ENCODE measurements at regions not wholly inside any gene's neighbourhood (a gene's known extent, or its start where the extent isn't known, plus 50 kb on each side); places are given as distances from the start of the nearest gene placed in this dataset.

DNA sequence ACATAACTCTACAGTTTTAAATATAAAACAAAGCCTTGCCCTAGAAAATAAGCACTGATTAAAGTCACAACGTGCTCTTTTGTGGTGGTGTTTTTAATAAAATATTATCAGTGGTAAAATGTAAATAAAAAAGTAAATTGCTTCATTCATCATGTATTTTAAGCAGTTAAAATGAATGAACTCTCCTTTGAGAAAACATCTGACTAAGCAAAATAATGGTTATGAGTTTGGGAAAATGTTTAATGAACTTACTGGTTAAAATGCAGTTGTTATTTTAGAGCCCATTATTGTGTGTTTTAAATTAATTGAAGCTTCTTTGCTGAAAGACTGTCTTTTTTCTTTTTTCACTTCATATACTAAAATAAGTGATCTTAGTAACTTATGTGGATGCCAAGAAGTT, 1007.5 kb upstream of the ARRDC3 start:
- no peaks in the 10 kb centered on the region for H3K36me3 ChIP-seq (ENCODE audit: control insufficient read depth in 2 of 2, insufficient read depth in 2 of 2, low read length in 2 of 2)
- no peaks in the 10 kb centered on the region for H3K4me1 ChIP-seq (ENCODE audit: control insufficient read depth in 2 of 2, insufficient read depth in 2 of 2, low read length in 2 of 2)
- H3K4me3 ChIP-seq (ENCODE audit: low read length in 2 of 2): no peak overlapping the region
- H3K9me3 ChIP-seq (ENCODE audit: control insufficient read depth in 2 of 2, low read length in 2 of 2): no peaks in the 10 kb centered on the region
- no peaks in the 10 kb centered on the region for H3K27me3 ChIP-seq (ENCODE audit: control insufficient read depth in 2 of 2, insufficient read depth in 2 of 2, low read length in 2 of 2)
- H3K9ac ChIP-seq (ENCODE audit: low read depth in 1 of 2, low read length in 2 of 2): no peak overlapping the region
- no peak overlapping the region for H3K27ac ChIP-seq (ENCODE audit: low read depth in 2 of 2, low read length in 2 of 2)

DNA sequence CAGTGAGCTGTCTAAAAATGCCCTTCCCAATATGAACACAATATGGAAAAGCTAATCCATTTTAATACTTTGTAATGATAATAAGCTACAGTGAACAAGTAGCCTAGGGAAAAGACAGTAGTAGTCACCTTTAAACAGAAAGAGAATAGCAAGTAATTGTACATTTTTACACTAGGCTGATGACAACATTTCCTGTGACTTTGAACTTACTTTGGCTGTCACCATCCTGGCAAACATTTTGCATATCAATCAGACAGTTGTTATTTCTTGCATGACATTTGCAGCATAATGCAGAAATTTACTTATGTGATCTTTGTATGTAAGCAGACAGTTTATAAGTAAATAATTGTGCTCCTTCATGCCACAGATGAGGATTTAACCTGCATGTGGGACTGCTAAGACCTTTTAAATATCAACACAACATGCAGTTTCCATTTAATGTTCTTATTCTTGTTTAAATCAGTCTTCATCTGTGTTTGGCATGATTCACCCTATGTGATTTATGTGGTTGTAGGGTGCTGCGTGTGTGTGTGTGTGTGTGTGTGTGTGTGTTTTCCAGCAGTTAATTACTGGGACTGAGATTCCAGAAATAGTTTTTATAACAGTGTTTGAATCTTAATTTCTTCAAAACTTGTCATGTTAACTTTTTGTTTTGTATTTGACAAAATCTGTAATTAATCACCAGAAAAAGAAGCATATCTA, 997.1 kb upstream of the ARRDC3 start:
- H3K4me3 ChIP-seq (ENCODE audit: low read length in 2 of 2): no peak overlapping the region
- no peaks in the 10 kb centered on the region for H3K4me1 ChIP-seq (ENCODE audit: control insufficient read depth in 2 of 2, insufficient read depth in 2 of 2, low read length in 2 of 2)
- no peaks in the 10 kb centered on the region for H3K9me3 ChIP-seq (ENCODE audit: control insufficient read depth in 2 of 2, low read length in 2 of 2)
- H3K27me3 ChIP-seq (ENCODE audit: control insufficient read depth in 2 of 2, insufficient read depth in 2 of 2, low read length in 2 of 2): no peaks in the 10 kb centered on the region
- H3K36me3 ChIP-seq (ENCODE audit: control insufficient read depth in 2 of 2, insufficient read depth in 2 of 2, low read length in 2 of 2): no peaks in the 10 kb centered on the region
- H3K27ac ChIP-seq (ENCODE audit: low read depth in 2 of 2, low read length in 2 of 2): no peak overlapping the region
- H3K9ac ChIP-seq (ENCODE audit: low read depth in 1 of 2, low read length in 2 of 2): no peak overlapping the region

DNA sequence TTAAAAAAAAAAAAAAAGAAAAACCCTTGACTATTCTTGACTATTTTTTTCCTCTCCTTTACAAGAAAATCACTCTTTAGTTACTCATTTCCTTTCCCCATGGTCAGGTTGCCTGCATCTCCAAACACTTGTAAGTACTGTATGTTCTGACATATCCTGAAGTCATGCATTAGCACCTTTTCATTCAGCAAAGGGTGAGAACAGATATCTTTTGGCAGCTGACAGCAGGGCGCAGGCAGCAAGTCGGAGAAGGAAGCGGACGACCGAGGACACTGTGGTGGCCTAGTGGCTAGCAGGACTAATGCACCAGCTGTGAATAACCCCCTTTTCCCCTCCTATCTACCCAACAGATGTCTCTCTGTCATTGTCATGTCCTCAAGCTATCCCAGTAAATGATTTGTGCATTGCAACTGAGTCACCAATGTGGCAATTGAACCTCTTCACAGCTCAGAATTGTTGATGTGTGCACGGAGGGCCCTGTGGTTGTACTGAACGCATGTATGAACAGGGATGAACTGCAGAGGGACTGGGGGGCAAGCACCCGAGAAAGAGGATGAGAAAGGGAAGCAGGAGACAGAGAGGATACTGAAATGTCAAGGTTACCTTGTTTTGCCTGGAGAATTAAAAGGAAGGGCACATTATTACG, 996.0 kb upstream of the ARRDC3 start:
- H3K9ac ChIP-seq (ENCODE audit: low read depth in 1 of 2, low read length in 2 of 2): no peak overlapping the region
- H3K4me3 ChIP-seq (ENCODE audit: low read length in 2 of 2): no peak overlapping the region
- no peaks in the 10 kb centered on the region for H3K9me3 ChIP-seq (ENCODE audit: control insufficient read depth in 2 of 2, low read length in 2 of 2)
- H3K36me3 ChIP-seq (ENCODE audit: control insufficient read depth in 2 of 2, insufficient read depth in 2 of 2, low read length in 2 of 2): no peaks in the 10 kb centered on the region
- no peak overlapping the region for H3K27ac ChIP-seq (ENCODE audit: low read depth in 2 of 2, low read length in 2 of 2)
- H3K4me1 ChIP-seq (ENCODE audit: control insufficient read depth in 2 of 2, insufficient read depth in 2 of 2, low read length in 2 of 2): no peaks in the 10 kb centered on the region
- no peaks in the 10 kb centered on the region for H3K27me3 ChIP-seq (ENCODE audit: control insufficient read depth in 2 of 2, insufficient read depth in 2 of 2, low read length in 2 of 2)

DNA sequence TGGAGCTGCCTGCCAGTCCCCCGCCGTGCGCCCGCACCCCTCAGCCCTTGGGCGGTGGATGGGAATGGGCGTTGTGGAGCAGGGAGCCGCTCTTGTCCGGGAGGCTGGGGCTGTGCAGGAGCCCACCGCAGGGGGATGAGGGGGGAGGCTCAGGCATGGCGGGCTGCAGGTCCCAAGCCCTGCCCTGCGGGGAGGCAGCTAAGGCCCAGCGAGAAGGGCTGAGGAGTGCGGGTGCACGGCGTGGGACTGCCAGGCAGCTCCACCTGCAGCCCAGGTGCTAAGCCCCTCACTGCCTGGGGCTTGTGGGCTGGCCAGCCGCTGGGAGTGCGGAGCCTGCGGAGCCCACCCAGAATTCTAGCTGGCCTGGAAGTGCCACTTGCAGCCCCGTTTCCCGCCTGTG, 991.7 kb upstream of the ARRDC3 start:
- Histone ChIP-seq H3K9me3 (ENCODE audit: control insufficient read depth in 2 of 2, low read length in 2 of 2) (no peaks in the 10 kb centered on the region), H3K9ac (ENCODE audit: low read depth in 1 of 2, low read length in 2 of 2) (no peak overlapping the region), H3K27me3 (ENCODE audit: control insufficient read depth in 2 of 2, insufficient read depth in 2 of 2, low read length in 2 of 2) (no peaks in the 10 kb centered on the region), H3K36me3 (ENCODE audit: control insufficient read depth in 2 of 2, insufficient read depth in 2 of 2, low read length in 2 of 2) (no peaks in the 10 kb centered on the region), H3K4me1 (ENCODE audit: control insufficient read depth in 2 of 2, insufficient read depth in 2 of 2, low read length in 2 of 2) (no peaks in the 10 kb centered on the region), H3K4me3 (ENCODE audit: low read length in 2 of 2) (no peak overlapping the region), H3K27ac (ENCODE audit: low read depth in 2 of 2, low read length in 2 of 2) (no peak overlapping the region)

DNA sequence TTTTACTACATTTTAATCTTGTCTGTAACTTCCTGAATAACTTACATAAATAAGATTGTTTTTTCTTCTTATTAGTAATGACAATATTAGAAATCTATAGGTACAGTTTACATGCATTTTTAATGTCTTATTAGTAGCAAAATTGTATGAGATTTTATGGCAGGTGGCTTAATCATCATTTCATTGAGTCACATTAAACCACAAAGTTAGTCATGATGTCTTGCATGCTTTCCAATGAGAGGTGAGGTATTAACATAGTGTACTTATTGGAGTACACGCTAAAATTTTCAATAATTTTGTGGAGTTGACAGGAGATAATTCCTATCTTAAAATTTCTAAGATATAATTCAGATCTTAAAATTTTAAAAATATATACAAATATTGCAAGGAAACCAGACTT, 989.6 kb upstream of the ARRDC3 start:
- no peak overlapping the region for H3K9ac ChIP-seq (ENCODE audit: low read depth in 1 of 2, low read length in 2 of 2)
- no peak overlapping the region for H3K27ac ChIP-seq (ENCODE audit: low read depth in 2 of 2, low read length in 2 of 2)
- no peaks in the 10 kb centered on the region for H3K4me1 ChIP-seq (ENCODE audit: control insufficient read depth in 2 of 2, insufficient read depth in 2 of 2, low read length in 2 of 2)
- H3K36me3 ChIP-seq (ENCODE audit: control insufficient read depth in 2 of 2, insufficient read depth in 2 of 2, low read length in 2 of 2): no peaks in the 10 kb centered on the region
- no peaks in the 10 kb centered on the region for H3K27me3 ChIP-seq (ENCODE audit: control insufficient read depth in 2 of 2, insufficient read depth in 2 of 2, low read length in 2 of 2)
- H3K9me3 ChIP-seq (ENCODE audit: control insufficient read depth in 2 of 2, low read length in 2 of 2): peaks cover 0 to 3% of the 10 kb centered on the region in 2 donors
- H3K4me3 ChIP-seq (ENCODE audit: low read length in 2 of 2): no peak overlapping the region

DNA sequence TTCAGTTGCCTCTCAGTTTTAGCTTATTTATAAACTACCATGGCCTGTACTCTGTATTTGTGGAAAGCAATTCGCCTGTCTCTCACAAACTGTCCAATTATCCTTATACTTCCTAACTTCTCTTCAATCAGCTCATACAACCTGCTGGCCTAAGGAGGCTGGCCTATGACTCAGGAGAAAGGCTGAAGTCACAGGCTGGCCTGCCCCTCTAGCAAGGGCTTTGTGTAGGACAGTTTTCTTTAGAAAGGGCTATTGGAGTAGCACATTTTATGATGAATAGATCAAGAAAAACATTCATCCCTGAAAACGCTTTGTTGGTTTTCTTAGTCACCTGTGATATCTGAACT, 988.7 kb upstream of the ARRDC3 start:
- H3K4me1 ChIP-seq (ENCODE audit: control insufficient read depth in 2 of 2, insufficient read depth in 2 of 2, low read length in 2 of 2): no peaks in the 10 kb centered on the region
- H3K4me3 ChIP-seq (ENCODE audit: low read length in 2 of 2): no peak overlapping the region

DNA sequence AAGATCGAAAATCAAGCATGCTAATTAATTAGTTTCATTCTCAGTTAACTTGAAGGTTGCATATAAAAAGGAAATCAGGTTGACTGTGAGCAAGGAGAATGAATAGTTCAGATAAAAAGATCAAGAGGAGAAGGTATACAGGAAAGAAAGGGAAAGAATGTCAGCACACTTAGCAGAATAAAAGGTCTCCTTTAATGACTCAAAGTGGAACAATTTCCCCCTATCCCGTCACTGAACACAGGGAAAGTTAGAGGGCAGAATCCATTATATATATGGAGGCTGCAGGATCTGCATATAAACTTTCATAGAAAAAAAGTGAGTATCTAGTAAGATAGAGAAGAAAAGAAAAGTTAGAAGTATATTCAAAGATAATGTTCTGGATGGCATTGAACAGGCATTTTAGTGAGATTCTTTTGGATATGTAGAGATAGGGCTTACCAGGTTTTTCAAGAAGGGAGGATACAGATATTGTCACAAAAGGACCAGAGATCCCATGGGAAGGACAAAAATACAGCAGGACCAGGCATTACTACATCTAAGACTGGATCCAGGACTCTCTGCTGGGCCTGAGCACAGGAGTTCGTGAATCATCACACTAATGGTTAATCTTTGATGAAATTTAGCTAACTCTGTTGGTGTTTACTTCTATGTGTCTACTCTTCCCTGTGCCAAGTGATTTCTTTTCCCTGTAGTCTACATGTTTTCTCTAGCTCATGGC, 988.2 kb upstream of the ARRDC3 start:
- H3K9ac ChIP-seq (ENCODE audit: low read depth in 1 of 2, low read length in 2 of 2): no peak overlapping the region
- H3K4me3 ChIP-seq (ENCODE audit: low read length in 2 of 2): no peak overlapping the region
- H3K4me1 ChIP-seq (ENCODE audit: control insufficient read depth in 2 of 2, insufficient read depth in 2 of 2, low read length in 2 of 2): no peaks in the 10 kb centered on the region
- no peaks in the 10 kb centered on the region for H3K27me3 ChIP-seq (ENCODE audit: control insufficient read depth in 2 of 2, insufficient read depth in 2 of 2, low read length in 2 of 2)
- no peaks in the 10 kb centered on the region for H3K36me3 ChIP-seq (ENCODE audit: control insufficient read depth in 2 of 2, insufficient read depth in 2 of 2, low read length in 2 of 2)
- no peak overlapping the region for H3K27ac ChIP-seq (ENCODE audit: low read depth in 2 of 2, low read length in 2 of 2)
- H3K9me3 ChIP-seq (ENCODE audit: control insufficient read depth in 2 of 2, low read length in 2 of 2): peaks cover 0 to 3% of the 10 kb centered on the region in 2 donors

More for the DNA sequence above, 988.7 kb upstream of the ARRDC3 start:
- Histone ChIP-seq H3K36me3 (ENCODE audit: control insufficient read depth in 2 of 2, insufficient read depth in 2 of 2, low read length in 2 of 2) (no peaks in the 10 kb centered on the region), H3K27ac (ENCODE audit: low read depth in 2 of 2, low read length in 2 of 2) (no peak overlapping the region), H3K27me3 (ENCODE audit: control insufficient read depth in 2 of 2, insufficient read depth in 2 of 2, low read length in 2 of 2) (no peaks in the 10 kb centered on the region), H3K9me3 (ENCODE audit: control insufficient read depth in 2 of 2, low read length in 2 of 2) (peaks cover 0 to 3% of the 10 kb centered on the region in 2 donors), H3K9ac (ENCODE audit: low read depth in 1 of 2, low read length in 2 of 2) (no peak overlapping the region)

DNA sequence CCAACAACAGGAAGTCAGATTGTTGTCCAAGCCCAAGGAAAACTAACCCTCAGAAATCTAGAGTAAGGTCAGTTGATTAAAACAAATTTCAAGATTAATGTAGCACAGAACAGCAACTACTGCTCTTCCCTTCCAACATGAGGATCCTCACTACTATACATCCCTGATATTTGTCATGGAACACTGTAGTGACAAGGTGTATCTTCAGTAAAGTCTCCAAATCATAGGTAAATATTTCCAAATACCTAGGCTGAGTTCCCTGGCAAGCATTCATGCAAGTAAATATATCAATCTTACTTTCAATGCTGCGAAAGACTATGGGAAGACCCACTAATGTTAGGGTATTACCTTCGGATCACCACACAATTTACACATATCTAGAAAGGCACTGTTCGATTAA, 986.9 kb upstream of the ARRDC3 start:
- Histone ChIP-seq H3K36me3 (ENCODE audit: control insufficient read depth in 2 of 2, insufficient read depth in 2 of 2, low read length in 2 of 2) (no peaks in the 10 kb centered on the region), H3K9ac (ENCODE audit: low read depth in 1 of 2, low read length in 2 of 2) (no peak overlapping the region), H3K27ac (ENCODE audit: low read depth in 2 of 2, low read length in 2 of 2) (no peak overlapping the region), H3K4me1 (ENCODE audit: control insufficient read depth in 2 of 2, insufficient read depth in 2 of 2, low read length in 2 of 2) (no peaks in the 10 kb centered on the region), H3K4me3 (ENCODE audit: low read length in 2 of 2) (no peak overlapping the region), H3K27me3 (ENCODE audit: control insufficient read depth in 2 of 2, insufficient read depth in 2 of 2, low read length in 2 of 2) (no peaks in the 10 kb centered on the region), H3K9me3 (ENCODE audit: control insufficient read depth in 2 of 2, low read length in 2 of 2) (peaks cover 0 to 3% of the 10 kb centered on the region in 2 donors)

DNA sequence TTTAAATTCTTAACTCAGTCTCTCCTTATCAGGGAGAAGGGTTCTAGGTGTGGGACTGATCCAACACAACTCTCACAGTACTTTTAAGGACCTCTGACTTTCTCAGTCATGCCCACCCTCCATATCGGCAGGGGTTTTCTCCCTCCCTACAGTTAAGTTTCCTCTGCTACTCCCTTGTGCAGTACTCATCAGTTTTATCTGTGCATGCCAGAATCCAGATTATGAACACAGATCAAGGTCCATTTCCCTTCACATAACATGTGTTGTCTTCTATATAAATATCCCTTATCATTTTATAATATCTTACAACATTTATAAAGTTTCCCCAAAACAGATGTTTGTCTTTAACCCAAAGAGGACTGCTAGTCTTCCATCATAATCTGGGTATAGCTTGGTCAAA, 986.5 kb upstream of the ARRDC3 start:
- Histone ChIP-seq H3K36me3 (ENCODE audit: control insufficient read depth in 2 of 2, insufficient read depth in 2 of 2, low read length in 2 of 2) (no peaks in the 10 kb centered on the region), H3K9me3 (ENCODE audit: control insufficient read depth in 2 of 2, low read length in 2 of 2) (peaks cover 0 to 3% of the 10 kb centered on the region in 2 donors), H3K4me1 (ENCODE audit: control insufficient read depth in 2 of 2, insufficient read depth in 2 of 2, low read length in 2 of 2) (no peaks in the 10 kb centered on the region), H3K4me3 (ENCODE audit: low read length in 2 of 2) (no peak overlapping the region), H3K27me3 (ENCODE audit: control insufficient read depth in 2 of 2, insufficient read depth in 2 of 2, low read length in 2 of 2) (no peaks in the 10 kb centered on the region), H3K9ac (ENCODE audit: low read depth in 1 of 2, low read length in 2 of 2) (no peak overlapping the region), H3K27ac (ENCODE audit: low read depth in 2 of 2, low read length in 2 of 2) (no peak overlapping the region)

DNA sequence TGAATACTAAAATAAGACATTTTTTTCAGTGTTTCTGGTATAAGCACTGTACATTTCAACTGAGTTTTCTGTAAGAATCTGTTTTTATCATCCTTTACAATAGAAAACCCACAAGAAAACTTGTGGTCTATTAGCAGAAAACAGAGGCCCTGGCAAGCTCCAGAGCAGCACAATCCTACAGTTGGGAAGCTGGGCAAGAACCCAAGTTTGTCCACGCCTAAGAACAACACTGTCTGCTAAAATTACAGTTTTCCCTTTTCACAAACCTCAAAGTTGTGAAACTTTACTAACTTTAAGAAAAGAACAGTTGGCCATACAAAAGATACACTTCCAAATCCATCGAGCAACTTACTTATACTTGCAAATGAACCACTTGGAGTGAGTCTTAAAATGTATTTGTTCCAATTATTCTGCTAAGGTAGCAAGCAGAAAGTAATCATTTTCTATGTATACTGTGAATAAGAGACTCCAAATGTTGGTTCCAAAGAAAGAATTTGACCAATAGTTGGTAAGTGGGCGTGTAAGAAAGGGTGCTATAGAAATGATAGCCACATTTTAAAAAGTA, 982.0 kb upstream of the ARRDC3 start:
- H3K9ac ChIP-seq (ENCODE audit: low read depth in 1 of 2, low read length in 2 of 2): no peak overlapping the region
- no peak overlapping the region for H3K27ac ChIP-seq (ENCODE audit: low read depth in 2 of 2, low read length in 2 of 2)
- H3K4me3 ChIP-seq (ENCODE audit: low read length in 2 of 2): no peak overlapping the region
- H3K27me3 ChIP-seq (ENCODE audit: control insufficient read depth in 2 of 2, insufficient read depth in 2 of 2, low read length in 2 of 2): no peaks in the 10 kb centered on the region
- no peaks in the 10 kb centered on the region for H3K36me3 ChIP-seq (ENCODE audit: control insufficient read depth in 2 of 2, insufficient read depth in 2 of 2, low read length in 2 of 2)
- H3K9me3 ChIP-seq (ENCODE audit: control insufficient read depth in 2 of 2, low read length in 2 of 2): peaks cover 0 to 3% of the 10 kb centered on the region in 2 donors
- H3K4me1 ChIP-seq (ENCODE audit: control insufficient read depth in 2 of 2, insufficient read depth in 2 of 2, low read length in 2 of 2): no peaks in the 10 kb centered on the region

Measured in mucosa of rectum (tissue), 2 donors.